ENCODE measurements at regions not wholly inside any gene's neighbourhood (a gene's known extent, or its start where the extent isn't known, plus 50 kb on each side); places are given as distances from the start of the nearest gene placed in this dataset.

DNA sequence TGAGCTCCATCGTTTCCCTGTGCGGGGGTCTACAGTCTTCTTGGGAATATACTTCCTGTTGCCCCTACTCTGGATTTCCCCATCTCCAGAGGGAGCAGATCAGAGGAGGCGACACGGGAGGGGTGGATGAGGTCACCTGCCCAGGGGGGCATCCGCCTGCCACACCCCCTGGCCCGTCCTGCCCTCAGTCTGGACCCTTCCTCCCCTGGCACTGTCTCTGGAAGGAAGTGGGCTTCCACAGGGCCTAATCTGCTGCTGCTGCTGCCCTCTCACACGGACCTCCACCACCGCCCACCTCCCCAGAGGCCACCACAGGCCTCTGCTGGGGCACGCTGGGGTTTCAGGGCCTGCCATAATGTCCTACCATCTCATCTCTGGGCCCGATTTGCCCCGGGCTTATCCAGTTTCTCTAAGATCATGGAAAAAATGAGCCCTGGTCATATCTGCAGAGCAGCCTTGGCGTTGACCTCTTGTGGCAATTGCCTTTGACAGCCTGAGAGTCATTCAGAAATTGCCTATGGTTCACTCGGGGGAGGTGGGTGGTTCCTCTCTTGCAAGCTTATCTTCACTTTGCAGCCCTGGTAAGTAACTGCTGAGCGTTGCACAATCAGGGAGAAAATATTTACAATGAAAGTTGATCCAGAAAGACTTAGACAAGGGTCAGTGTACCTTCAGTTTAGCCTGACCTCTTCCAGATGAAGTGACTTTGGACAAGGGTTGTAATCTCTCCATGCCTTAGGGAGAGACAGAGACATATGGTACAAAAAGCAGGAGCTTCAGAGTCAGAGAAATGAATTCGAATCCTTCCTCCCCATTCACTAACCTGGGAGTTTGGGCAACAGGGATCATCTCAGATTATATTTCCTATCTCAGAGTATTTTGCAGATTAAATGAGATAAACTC lies 252.4 kb downstream of the TOMM20 start (continued):
- TF ChIP-seq NFAT5 (CRISPR knock-in tag; IDR thresholded peaks at IDR 0.05) (no peak), GLI4 (CRISPR knock-in tag; IDR thresholded peaks at IDR 0.05; ENCODE audit: borderline replicate concordance) (no peak), FOXJ3 (CRISPR knock-in tag; IDR thresholded peaks at IDR 0.05; ENCODE audit: borderline replicate concordance) (peak; percentile 98), NFE2L2 (IDR thresholded peaks at IDR 0.05; ENCODE audit: low read length) (no peak), TOE1 (CRISPR knock-in tag; IDR thresholded peaks at IDR 0.05) (no peak), SRSF1 (optimal IDR thresholded peaks at IDR 0.05; ENCODE audit: low read depth, low read length) (peak; percentile 90), ZNF17 (CRISPR knock-in tag; IDR thresholded peaks at IDR 0.05) (no peak), BCL6 (CRISPR knock-in tag; IDR thresholded peaks at IDR 0.05) (peak; percentile 96), ZNF660 (CRISPR knock-in tag; IDR thresholded peaks at IDR 0.05; ENCODE audit: borderline replicate concordance, low read depth) (no peak), ZNF652 (CRISPR knock-in tag; IDR thresholded peaks at IDR 0.05; ENCODE audit: borderline replicate concordance, low read depth) (no peak), KAT2B (IDR thresholded peaks at IDR 0.05; ENCODE audit: borderline replicate concordance, low read depth, low read length) (no peak), NFE2L1 (CRISPR knock-in tag; IDR thresholded peaks at IDR 0.05; ENCODE audit: borderline replicate concordance) (no peak), MTF1 (CRISPR knock-in tag; IDR thresholded peaks at IDR 0.05) (no peak; the same call in 1 of the 2 replicates), MIER3 (CRISPR knock-in tag; IDR thresholded peaks at IDR 0.05; ENCODE audit: borderline replicate concordance) (peak; percentile 86), PAXIP1 (CRISPR knock-in tag; conservative IDR thresholded peaks at IDR 0.05) (peak; percentile 91), TBL1XR1 (IDR thresholded peaks at IDR 0.05; ENCODE audit: borderline replicate concordance, low read length, partially characterized antibody) (peak; percentile 90), ZNF430 (CRISPR knock-in tag; IDR thresholded peaks at IDR 0.05) (peak; percentile 80; the same call in 1 of the 2 replicates), MYC (CRISPR knock-in tag; IDR thresholded peaks at IDR 0.05; ENCODE audit: borderline replicate concordance) (0 out of 2 replicates have a peak, but pooled peaks have one; percentile 12), ZNF891 (CRISPR knock-in tag; IDR thresholded peaks at IDR 0.05) (no peak; the same call in 1 of the 2 replicates)
- TF ChIP-seq, protein P1, sequence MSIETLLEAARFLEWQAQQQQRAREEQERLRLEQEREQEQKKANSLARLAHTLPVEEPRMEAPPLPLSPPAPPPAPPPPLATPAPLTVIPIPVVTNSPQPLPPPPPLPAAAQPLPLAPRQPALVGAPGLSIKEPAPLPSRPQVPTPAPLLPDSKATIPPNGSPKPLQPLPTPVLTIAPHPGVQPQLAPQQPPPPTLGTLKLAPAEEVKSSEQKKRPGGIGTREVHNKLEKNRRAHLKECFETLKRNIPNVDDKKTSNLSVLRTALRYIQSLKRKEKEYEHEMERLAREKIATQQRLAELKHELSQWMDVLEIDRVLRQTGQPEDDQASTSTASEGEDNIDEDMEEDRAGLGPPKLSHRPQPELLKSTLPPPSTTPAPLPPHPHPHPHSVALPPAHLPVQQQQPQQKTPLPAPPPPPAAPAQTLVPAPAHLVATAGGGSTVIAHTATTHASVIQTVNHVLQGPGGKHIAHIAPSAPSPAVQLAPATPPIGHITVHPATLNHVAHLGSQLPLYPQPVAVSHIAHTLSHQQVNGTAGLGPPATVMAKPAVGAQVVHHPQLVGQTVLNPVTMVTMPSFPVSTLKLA (IDR thresholded peaks at IDR 0.05) = no peak
